Thyroid gland (tissue), 4 donors: ENCODE measurements at regions not wholly inside any gene's neighbourhood (a gene's known extent, or its start where the extent isn't known, plus 50 kb on each side); places are given as distances from the start of the nearest gene placed in this dataset.

Experiments used
- CTCF ChIP-seq, 6 experiments: fragments of 200-600 bp in 3 of 6; fragments of 450-650 bp in 3 of 6; sonication (generic) in 3 of 6; IDR thresholded peaks; one replicate each; pipeline ENCODE4 v1.5.1; 2016 to 2019; ENCODE audit warnings: antibody characterized with exemption in 6 of 6, mild to moderate bottlenecking in 2 of 6, inconsistent platforms in 1 of 6, moderate library complexity in 1 of 6
- POLR2A ChIP-seq, 2 donors: fragments of 450-650 bp; IDR thresholded peaks; one replicate each; pipeline ENCODE4 v1.6.1; 2017; ENCODE audit warnings: antibody characterized with exemption in 2 of 2, mild to moderate bottlenecking in 2 of 2, moderate library complexity in 1 of 2

DNA sequence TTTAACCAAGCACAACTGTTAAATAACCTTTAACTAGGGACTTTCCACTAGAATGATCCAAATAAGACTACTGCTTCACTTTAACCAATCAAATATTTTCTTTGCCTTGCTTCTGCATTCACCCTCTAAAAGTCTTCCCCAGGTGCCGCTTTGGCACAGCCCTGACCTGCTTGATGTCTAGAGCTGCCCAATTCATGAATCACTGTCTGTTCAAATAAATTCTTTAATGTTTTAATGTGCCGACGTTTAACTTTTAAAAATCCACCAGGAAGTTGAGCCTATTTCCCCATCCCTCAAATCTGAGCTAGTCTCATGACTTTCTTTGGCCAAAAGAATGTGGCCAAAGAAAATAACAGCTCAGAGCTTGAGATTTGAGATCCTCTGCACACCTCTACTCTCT lies 277.8 kb upstream of the SOX9 start:
- TF ChIP-seq POLR2A (IDR thresholded peaks at IDR 0.05) = no peak
- TF ChIP-seq CTCF (IDR thresholded peaks at IDR 0.05) = no peak
